Nephron (organoid): ENCODE measurements at regions not wholly inside any gene's neighbourhood (a gene's known extent, or its start where the extent isn't known, plus 50 kb on each side); places are given as distances from the start of the nearest gene placed in this dataset.

Source experiments
- H3K27ac Mint-ChIP-seq, 3 experiments: 2 replicates each; pipeline ENCODE4 v1.8.0; 2020; ENCODE audit warnings: mixed read lengths in 3 of 3, mild to moderate bottlenecking in 2 of 3, moderate library complexity in 1 of 3
- H3K27me3 Mint-ChIP-seq: 2 replicates; pipeline ENCODE4 v1.8.0; 2021; ENCODE audit warnings: low read depth, mild to moderate bottlenecking, moderate library complexity, mixed read lengths
- H3K36me3 Mint-ChIP-seq: 2 replicates; pipeline ENCODE4 v1.8.0; 2020; ENCODE audit warnings: low read depth, mixed read lengths
- H3K4me1 Mint-ChIP-seq: 2 replicates; pipeline ENCODE4 v1.8.0; 2020; ENCODE audit warnings: mixed read lengths
- H3K4me3 Mint-ChIP-seq, 3 experiments: 2 replicates each; pipeline ENCODE4 v1.8.0; 2020; ENCODE audit warnings: mild to moderate bottlenecking in 3 of 3, mixed read lengths in 3 of 3, moderate library complexity in 2 of 3
- H3K9me3 Mint-ChIP-seq: 2 replicates; pipeline ENCODE4 v1.8.0; 2020; ENCODE audit warnings: mixed read lengths
- CTCF ChIP-seq, 3 experiments: fragments of 200-600 bp; sonication (generic); IDR thresholded peaks; one replicate each; pipeline ENCODE4 v1.5.0; 2021; ENCODE audit warnings: antibody characterized with exemption in 3 of 3; ENCODE audit not compliant: unreplicated experiment in 3 of 3

- peaks cover 7% of the 10 kb centered on the region for H3K4me1 Mint-ChIP-seq
- TF ChIP-seq CTCF (IDR thresholded peaks at IDR 0.05; ENCODE audit: unreplicated experiment in 3 of 3), result no peak
- peaks cover 2% of the 10 kb centered on the region for H3K9me3 Mint-ChIP-seq
- H3K4me3 Mint-ChIP-seq, result no peak overlapping the region
- H3K27me3 Mint-ChIP-seq, result peaks cover 23% of the 10 kb centered on the region
- no peak overlapping the region for H3K27ac Mint-ChIP-seq
- H3K36me3 Mint-ChIP-seq, result no peaks in the 10 kb centered on the region
Measured at GRCh38 chr1:17877316-17877715, 122.2 kb downstream of the ACTL8 start.

- peaks cover 7% of the 10 kb centered on the region for H3K4me1 Mint-ChIP-seq
- H3K9me3 Mint-ChIP-seq, result peaks cover 2% of the 10 kb centered on the region
- TF ChIP-seq CTCF (IDR thresholded peaks at IDR 0.05; ENCODE audit: unreplicated experiment in 3 of 3), result no peak
- no peak overlapping the region for H3K27ac Mint-ChIP-seq
- H3K36me3 Mint-ChIP-seq, result no peaks in the 10 kb centered on the region
- H3K4me3 Mint-ChIP-seq, result no peak overlapping the region
- peaks cover 23% of the 10 kb centered on the region for H3K27me3 Mint-ChIP-seq
Measured at GRCh38 chr1:17877896-17878295, 122.8 kb downstream of the ACTL8 start.

DNA sequence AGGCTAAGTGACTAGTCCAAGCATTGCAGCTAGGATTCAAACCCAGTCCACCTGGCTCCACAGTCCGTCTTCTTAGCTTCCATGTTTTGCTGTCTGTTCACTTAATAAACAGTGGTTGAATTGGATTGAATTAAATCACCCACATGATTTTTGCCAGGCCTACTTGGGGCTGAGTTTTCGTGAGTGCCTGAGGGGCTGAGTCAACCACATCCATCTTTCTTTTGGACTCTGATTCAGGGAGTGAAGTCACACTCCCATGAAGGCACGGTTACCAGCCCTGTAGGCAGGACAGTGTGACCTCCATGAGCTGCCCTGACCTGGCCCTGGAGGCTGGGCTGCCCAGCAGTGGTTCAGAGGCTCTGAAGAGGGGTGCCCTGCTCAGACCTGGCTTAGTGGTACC lies 123.7 kb downstream of the ACTL8 start:
- Mint-ChIP-seq H3K4me3 (no peak overlapping the region), H3K4me1 (peaks cover 7% of the 10 kb centered on the region)

DNA sequence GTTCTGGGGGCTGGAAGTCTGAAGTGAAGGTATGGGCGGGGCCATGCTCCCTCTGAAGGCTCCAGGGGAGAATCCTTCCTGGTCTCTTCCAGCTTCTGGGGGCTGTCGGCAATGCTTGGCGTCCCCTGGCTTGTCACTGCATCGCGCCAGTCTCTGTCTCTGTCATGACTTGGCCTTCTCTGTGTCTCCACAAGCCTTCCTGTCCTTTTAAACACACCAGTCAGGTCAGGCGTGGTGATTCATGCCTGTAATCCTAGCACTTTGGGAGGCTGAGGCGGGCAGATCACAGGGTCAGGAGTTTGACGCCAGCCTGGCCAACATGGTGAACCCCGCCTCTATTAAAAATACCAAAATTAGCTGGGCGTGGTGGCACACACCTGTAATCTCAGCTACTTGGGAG lies 125.3 kb downstream of the ACTL8 start:
- no peak for TF ChIP-seq CTCF (IDR thresholded peaks at IDR 0.05; ENCODE audit: unreplicated experiment in 3 of 3)
- H3K36me3 Mint-ChIP-seq, result no peaks in the 10 kb centered on the region
- peaks cover 2% of the 10 kb centered on the region for H3K9me3 Mint-ChIP-seq
- H3K27ac Mint-ChIP-seq, result no peak overlapping the region
- no peak overlapping the region for H3K4me3 Mint-ChIP-seq
- H3K27me3 Mint-ChIP-seq, result peaks cover 27% of the 10 kb centered on the region
- H3K4me1 Mint-ChIP-seq, result no peaks in the 10 kb centered on the region

More for the DNA sequence above, 123.7 kb downstream of the ACTL8 start:
- Mint-ChIP-seq H3K27me3 (peaks cover 23% of the 10 kb centered on the region), H3K36me3 (no peaks in the 10 kb centered on the region), H3K27ac (no peak overlapping the region), H3K9me3 (peaks cover 2% of the 10 kb centered on the region)
- no peak for TF ChIP-seq CTCF (IDR thresholded peaks at IDR 0.05; ENCODE audit: unreplicated experiment in 3 of 3)

DNA sequence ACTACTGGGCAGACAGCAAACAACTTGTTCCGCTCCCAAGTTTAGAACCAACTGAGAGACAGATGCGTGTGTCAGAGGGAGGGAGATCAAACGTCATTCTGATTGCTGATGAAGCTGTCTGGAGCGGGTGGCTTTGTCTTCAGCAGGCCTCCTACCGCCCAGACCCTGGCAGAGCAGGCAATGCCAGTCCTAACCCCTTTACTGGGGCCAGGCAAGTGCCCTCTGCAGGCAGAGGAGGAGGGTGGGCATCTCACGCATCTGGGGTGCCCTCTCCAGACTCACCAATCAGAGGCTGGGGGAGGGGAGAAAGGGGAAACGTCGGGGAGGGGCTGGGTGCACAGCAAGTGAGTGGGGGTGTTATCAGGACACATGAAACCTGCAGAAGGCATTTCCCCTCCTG lies 126.6 kb downstream of the ACTL8 start:
- no peaks in the 10 kb centered on the region for H3K4me1 Mint-ChIP-seq
- no peak overlapping the region for H3K4me3 Mint-ChIP-seq
- no peaks in the 10 kb centered on the region for H3K9me3 Mint-ChIP-seq
- no peak for TF ChIP-seq CTCF (IDR thresholded peaks at IDR 0.05; ENCODE audit: unreplicated experiment in 3 of 3)
- H3K27me3 Mint-ChIP-seq, result peaks cover 30% of the 10 kb centered on the region
- no peaks in the 10 kb centered on the region for H3K36me3 Mint-ChIP-seq
- H3K27ac Mint-ChIP-seq, result no peak overlapping the region

DNA sequence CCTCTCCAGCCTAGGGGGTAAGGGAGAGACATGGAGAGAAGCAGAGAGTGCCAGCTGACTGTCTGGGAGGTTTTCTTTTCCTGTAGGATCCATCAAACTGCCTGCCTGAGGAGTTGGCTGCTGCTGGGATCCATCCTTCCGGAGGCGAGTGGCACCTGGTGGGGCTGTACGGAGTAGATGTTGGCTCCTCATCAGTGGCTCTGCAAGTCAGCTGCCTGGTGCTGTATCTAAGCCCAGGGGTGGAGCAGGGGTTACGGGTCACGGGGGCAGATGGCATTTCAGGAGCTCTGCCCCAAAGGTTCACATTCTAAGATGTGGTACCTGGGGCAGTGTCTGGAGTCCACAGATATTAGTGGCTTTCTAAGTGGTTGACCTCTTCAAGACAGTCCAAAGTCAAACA lies 128.0 kb downstream of the ACTL8 start:
- Mint-ChIP-seq H3K27ac (no peak overlapping the region), H3K4me1 (no peaks in the 10 kb centered on the region), H3K4me3 (no peak overlapping the region), H3K27me3 (peaks cover 33% of the 10 kb centered on the region), H3K36me3 (no peaks in the 10 kb centered on the region), H3K9me3 (no peaks in the 10 kb centered on the region)
- no peak for TF ChIP-seq CTCF (IDR thresholded peaks at IDR 0.05; ENCODE audit: unreplicated experiment in 3 of 3)
